ENCODE measurements at regions not wholly inside any gene's neighbourhood (a gene's known extent, or its start where the extent isn't known, plus 50 kb on each side); places are given as distances from the start of the nearest gene placed in this dataset.

DNA sequence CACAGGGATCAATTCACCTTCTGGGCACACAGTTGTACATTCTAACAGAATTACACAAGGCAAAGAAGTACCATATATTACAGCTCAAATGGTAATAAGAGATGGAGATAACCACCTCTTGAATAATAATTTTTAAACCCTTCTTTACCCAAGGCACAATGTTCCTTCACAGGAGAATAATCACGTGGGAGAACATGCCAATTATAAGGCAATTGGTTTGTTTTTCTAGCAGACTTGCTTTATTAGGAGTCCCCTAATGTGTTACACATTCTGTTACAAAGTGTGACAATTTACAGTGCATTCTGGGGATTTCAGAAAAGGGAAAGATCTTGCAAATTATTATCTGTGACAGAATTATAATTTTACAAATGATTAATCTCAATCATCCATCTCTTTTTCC lies 380.3 kb downstream of the RND3 start:
- Histone ChIP-seq H2BK20ac (ENCODE audit: low read depth, low read length, poor library complexity, severe bottlenecking) (no peak overlapping the region), H3K79me2 (ENCODE audit: insufficient read depth, low read length) (no peaks in the 10 kb centered on the region), H3K27ac (ENCODE audit: insufficient read length, low read depth, low read length) (no peak overlapping the region), H2BK12ac (ENCODE audit: insufficient read length, low read depth, low read length) (no peak overlapping the region), H4K91ac (ENCODE audit: insufficient read length, low read depth, low read length) (no peak overlapping the region), H2AFZ (ENCODE audit: low read length) (no peak overlapping the region), H3T11ph (ENCODE audit: low read length) (no peak overlapping the region), H4K20me1 (ENCODE audit: control insufficient read depth, insufficient read depth, insufficient read length) (no peaks in the 10 kb centered on the region), H2BK15ac (ENCODE audit: low read depth, low read length) (no peak overlapping the region), H3K9ac (ENCODE audit: extremely low read depth, insufficient read length, low read length) (no peak overlapping the region), H2BK5ac (ENCODE audit: insufficient read length, low read length) (no peak overlapping the region), H3K18ac (ENCODE audit: insufficient read length, low read depth, low read length) (no peak overlapping the region), H3K56ac (ENCODE audit: insufficient read length, low read depth, low read length) (no peak overlapping the region), H2BK120ac (ENCODE audit: low read depth, low read length, poor library complexity, severe bottlenecking) (no peak overlapping the region), H3K4me2 (ENCODE audit: insufficient read depth, insufficient read length, low read length) (no peak overlapping the region), H2AK5ac (ENCODE audit: insufficient read length, low read length) (no peak overlapping the region), H3K27me3 (ENCODE audit: insufficient read depth, low read length) (no peaks in the 10 kb centered on the region), H3K23ac (ENCODE audit: insufficient read length, low read depth, low read length) (no peak overlapping the region), H3K79me1 (ENCODE audit: insufficient read depth, low read depth, low read length, poor library complexity, severe bottlenecking) (no peaks in the 10 kb centered on the region), H3K23me2 (ENCODE audit: insufficient read length, low read depth, low read length, poor library complexity, severe bottlenecking) (no peaks in the 10 kb centered on the region), H3K14ac (ENCODE audit: insufficient read depth, low read length) (no peak overlapping the region), H4K8ac (replicated peaks; ENCODE audit: insufficient read length, low read depth, low read length) (no peak overlapping the region), H3K9me3 (ENCODE audit: control insufficient read depth, low read depth, low read length) (no peaks in the 10 kb centered on the region), H4K5ac (ENCODE audit: insufficient read length, low read depth, low read length) (no peak overlapping the region), H3K4ac (ENCODE audit: low read depth, low read length) (no peak overlapping the region), H3K4me1 (ENCODE audit: insufficient read depth, low read length) (no peaks in the 10 kb centered on the region)
- H3K27ac Mint-ChIP-seq, result no peak overlapping the region
- peaks cover 0 to 7% of the 10 kb centered on the region in 2 experiments; a peak in 2 of 5 replicates for H3K9me3 Mint-ChIP-seq
- no peaks in the 10 kb centered on the region for H3K27me3 Mint-ChIP-seq (ENCODE audit: low read depth)
- peaks cover 0 to 7% (median 0%) of the 10 kb centered on the region in 3 experiments; a peak in 3 of 7 replicates for H3K36me3 Mint-ChIP-seq (ENCODE audit: insufficient read depth in 1 of 3, low read depth in 3 of 3)
- no peaks in the 10 kb centered on the region for H3K4me1 Mint-ChIP-seq
- DNase-seq, result no peak
- no peak overlapping the region for H3K4me3 Mint-ChIP-seq
- TF ChIP-seq, protein P1, sequence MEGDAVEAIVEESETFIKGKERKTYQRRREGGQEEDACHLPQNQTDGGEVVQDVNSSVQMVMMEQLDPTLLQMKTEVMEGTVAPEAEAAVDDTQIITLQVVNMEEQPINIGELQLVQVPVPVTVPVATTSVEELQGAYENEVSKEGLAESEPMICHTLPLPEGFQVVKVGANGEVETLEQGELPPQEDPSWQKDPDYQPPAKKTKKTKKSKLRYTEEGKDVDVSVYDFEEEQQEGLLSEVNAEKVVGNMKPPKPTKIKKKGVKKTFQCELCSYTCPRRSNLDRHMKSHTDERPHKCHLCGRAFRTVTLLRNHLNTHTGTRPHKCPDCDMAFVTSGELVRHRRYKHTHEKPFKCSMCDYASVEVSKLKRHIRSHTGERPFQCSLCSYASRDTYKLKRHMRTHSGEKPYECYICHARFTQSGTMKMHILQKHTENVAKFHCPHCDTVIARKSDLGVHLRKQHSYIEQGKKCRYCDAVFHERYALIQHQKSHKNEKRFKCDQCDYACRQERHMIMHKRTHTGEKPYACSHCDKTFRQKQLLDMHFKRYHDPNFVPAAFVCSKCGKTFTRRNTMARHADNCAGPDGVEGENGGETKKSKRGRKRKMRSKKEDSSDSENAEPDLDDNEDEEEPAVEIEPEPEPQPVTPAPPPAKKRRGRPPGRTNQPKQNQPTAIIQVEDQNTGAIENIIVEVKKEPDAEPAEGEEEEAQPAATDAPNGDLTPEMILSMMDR (conservative IDR thresholded peaks at IDR 0.05), result no peak
- no CpG with 5 or more reads among the region's 1 CpG for WGBS (ENCODE audit: extremely low coverage, insufficient read length, low lambda C conversion rate)
